Liver (tissue), 3 donors: ENCODE measurements at regions not wholly inside any gene's neighbourhood (a gene's known extent, or its start where the extent isn't known, plus 50 kb on each side); places are given as distances from the start of the nearest gene placed in this dataset.

Experiments used
- RAD21 ChIP-seq, 2 donors: IDR thresholded peaks; 2 replicates each; pipeline ENCODE4 v1.6.1; 2016; ENCODE audit warnings: antibody characterized with exemption in 2 of 2, mild to moderate bottlenecking in 2 of 2
- TAF1 ChIP-seq: conservative IDR thresholded peaks from 2 replicates; pipeline ENCODE4 v1.6.1; 2016; ENCODE audit warnings: antibody characterized with exemption, mild to moderate bottlenecking
- TF ChIP-seq, protein P1 (sequence below): fragments of 150-350 bp; IDR thresholded peaks from 2 replicates; pipeline ENCODE4 v1.5.1; 2017; ENCODE audit warnings: improper control_type of control experiment, low read depth, low read length; ENCODE audit not compliant: missing input control
- donor health status: healthy.
- donor health status: healthy.

DNA sequence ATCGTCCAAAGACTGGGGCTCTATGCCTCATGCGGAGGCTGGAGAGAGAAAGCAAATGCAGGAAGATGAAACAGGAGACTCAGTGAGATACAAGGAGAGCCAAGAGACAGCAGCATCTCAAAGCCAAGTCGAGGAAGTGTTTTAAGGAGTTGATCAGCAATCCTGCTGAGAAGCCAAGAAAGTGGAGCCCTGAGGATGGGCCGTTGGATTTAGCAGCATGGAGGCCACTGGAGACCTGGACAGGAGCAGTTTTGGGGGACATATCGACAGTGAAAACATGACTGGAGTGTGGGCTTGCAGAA, 107.4 kb upstream of the ZBTB40 start:
- TF ChIP-seq, protein P1, sequence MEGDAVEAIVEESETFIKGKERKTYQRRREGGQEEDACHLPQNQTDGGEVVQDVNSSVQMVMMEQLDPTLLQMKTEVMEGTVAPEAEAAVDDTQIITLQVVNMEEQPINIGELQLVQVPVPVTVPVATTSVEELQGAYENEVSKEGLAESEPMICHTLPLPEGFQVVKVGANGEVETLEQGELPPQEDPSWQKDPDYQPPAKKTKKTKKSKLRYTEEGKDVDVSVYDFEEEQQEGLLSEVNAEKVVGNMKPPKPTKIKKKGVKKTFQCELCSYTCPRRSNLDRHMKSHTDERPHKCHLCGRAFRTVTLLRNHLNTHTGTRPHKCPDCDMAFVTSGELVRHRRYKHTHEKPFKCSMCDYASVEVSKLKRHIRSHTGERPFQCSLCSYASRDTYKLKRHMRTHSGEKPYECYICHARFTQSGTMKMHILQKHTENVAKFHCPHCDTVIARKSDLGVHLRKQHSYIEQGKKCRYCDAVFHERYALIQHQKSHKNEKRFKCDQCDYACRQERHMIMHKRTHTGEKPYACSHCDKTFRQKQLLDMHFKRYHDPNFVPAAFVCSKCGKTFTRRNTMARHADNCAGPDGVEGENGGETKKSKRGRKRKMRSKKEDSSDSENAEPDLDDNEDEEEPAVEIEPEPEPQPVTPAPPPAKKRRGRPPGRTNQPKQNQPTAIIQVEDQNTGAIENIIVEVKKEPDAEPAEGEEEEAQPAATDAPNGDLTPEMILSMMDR, result no peak
- TF ChIP-seq TAF1, result no peak
- TF ChIP-seq RAD21 (IDR thresholded peaks at IDR 0.05), result no peak
